ENCODE measurements at regions not wholly inside any gene's neighbourhood (a gene's known extent, or its start where the extent isn't known, plus 50 kb on each side); places are given as distances from the start of the nearest gene placed in this dataset.

DNA sequence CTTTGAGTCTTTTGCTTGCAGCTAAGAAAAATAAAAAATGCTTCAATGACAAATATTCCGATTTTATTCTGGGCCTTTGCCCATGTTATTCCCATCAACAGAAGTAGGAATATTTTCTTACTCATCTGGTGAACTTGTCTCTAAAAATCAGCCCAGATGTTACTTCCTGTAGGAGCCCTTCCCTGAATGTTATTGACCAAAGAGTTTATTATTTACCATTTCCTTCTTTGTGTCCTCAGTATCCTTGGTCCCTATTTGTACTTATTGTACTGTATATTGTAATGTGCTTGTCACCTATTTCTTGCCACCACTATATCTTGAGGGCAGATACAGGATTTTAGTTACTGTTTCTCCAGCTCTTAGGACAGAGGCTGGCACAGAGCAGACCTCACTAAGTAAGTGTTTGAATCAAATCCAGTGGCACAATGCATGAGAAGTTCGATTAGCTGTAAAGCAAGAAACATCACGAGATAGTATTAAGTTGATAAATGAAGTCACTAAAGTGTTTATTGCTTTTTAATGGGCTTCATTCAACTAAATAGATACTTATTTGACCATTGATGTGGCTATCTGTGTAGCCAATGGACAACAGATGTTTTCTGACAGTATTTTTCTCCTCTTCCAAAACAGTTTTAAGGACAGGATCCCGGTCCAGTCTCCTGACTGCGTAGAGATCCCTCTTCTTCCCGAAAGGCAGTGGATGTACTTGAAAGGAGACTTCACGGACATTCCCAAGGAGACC is 109.1 kb downstream of the DDX1 start:
- TF ChIP-seq, protein P1, sequence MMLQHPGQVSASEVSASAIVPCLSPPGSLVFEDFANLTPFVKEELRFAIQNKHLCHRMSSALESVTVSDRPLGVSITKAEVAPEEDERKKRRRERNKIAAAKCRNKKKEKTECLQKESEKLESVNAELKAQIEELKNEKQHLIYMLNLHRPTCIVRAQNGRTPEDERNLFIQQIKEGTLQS (CRISPR knock-in tag; conservative IDR thresholded peaks at IDR 0.05) = no peak
- TF ChIP-seq CTCF (IDR thresholded peaks at IDR 0.05) (no peak), RELA (CRISPR knock-in tag; IDR thresholded peaks at IDR 0.05; ENCODE audit: borderline replicate concordance) (no peak), MLX (CRISPR knock-in tag; IDR thresholded peaks at IDR 0.05) (no peak), JUN (CRISPR knock-in tag; IDR thresholded peaks at IDR 0.05) (no peak), CREB1 (CRISPR knock-in tag; IDR thresholded peaks at IDR 0.05) (no peak), TEAD4 (CRISPR knock-in tag; IDR thresholded peaks at IDR 0.05) (no peak), NFE2L1 (CRISPR knock-in tag; IDR thresholded peaks at IDR 0.05) (no peak)
- TF ChIP-seq, protein P2, sequence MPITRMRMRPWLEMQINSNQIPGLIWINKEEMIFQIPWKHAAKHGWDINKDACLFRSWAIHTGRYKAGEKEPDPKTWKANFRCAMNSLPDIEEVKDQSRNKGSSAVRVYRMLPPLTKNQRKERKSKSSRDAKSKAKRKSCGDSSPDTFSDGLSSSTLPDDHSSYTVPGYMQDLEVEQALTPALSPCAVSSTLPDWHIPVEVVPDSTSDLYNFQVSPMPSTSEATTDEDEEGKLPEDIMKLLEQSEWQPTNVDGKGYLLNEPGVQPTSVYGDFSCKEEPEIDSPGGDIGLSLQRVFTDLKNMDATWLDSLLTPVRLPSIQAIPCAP (CRISPR knock-in tag; IDR thresholded peaks at IDR 0.05) = no peak
- TF ChIP-seq, protein P3, sequence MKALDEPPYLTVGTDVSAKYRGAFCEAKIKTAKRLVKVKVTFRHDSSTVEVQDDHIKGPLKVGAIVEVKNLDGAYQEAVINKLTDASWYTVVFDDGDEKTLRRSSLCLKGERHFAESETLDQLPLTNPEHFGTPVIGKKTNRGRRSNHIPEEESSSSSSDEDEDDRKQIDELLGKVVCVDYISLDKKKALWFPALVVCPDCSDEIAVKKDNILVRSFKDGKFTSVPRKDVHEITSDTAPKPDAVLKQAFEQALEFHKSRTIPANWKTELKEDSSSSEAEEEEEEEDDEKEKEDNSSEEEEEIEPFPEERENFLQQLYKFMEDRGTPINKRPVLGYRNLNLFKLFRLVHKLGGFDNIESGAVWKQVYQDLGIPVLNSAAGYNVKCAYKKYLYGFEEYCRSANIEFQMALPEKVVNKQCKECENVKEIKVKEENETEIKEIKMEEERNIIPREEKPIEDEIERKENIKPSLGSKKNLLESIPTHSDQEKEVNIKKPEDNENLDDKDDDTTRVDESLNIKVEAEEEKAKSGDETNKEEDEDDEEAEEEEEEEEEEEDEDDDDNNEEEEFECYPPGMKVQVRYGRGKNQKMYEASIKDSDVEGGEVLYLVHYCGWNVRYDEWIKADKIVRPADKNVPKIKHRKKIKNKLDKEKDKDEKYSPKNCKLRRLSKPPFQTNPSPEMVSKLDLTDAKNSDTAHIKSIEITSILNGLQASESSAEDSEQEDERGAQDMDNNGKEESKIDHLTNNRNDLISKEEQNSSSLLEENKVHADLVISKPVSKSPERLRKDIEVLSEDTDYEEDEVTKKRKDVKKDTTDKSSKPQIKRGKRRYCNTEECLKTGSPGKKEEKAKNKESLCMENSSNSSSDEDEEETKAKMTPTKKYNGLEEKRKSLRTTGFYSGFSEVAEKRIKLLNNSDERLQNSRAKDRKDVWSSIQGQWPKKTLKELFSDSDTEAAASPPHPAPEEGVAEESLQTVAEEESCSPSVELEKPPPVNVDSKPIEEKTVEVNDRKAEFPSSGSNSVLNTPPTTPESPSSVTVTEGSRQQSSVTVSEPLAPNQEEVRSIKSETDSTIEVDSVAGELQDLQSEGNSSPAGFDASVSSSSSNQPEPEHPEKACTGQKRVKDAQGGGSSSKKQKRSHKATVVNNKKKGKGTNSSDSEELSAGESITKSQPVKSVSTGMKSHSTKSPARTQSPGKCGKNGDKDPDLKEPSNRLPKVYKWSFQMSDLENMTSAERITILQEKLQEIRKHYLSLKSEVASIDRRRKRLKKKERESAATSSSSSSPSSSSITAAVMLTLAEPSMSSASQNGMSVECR (CRISPR knock-in tag; IDR thresholded peaks at IDR 0.05; ENCODE audit: borderline replicate concordance) = no peak
